ENCODE measurements at regions not wholly inside any gene's neighbourhood (a gene's known extent, or its start where the extent isn't known, plus 50 kb on each side); places are given as distances from the start of the nearest gene placed in this dataset.
A peak's percentile ranks its signal among the peaks of the same experiment; 100 is the strongest.

GRCh38 chr7:32204361-32205018, 134.3 kb upstream of the PDE1C start:
- TF ChIP-seq NFYA (IDR thresholded peaks at IDR 0.05; ENCODE audit: borderline replicate concordance, low read depth, low read length): no peak
- no peak for TF ChIP-seq RELA (IDR thresholded peaks at IDR 0.05; ENCODE audit: borderline replicate concordance, partially characterized antibody)
- TF ChIP-seq HSF1 (IDR thresholded peaks at IDR 0.05; ENCODE audit: low read depth, low read length): no peak
- no peak for TF ChIP-seq EZH2 (IDR thresholded peaks at IDR 0.05; ENCODE audit: borderline replicate concordance, control insufficient read depth, low read depth, low read length)
- no peak for TF ChIP-seq HDAC2 (IDR thresholded peaks at IDR 0.05)
- TF ChIP-seq YBX1 (IDR thresholded peaks at IDR 0.05): no peak
- TF ChIP-seq ESRRA (IDR thresholded peaks at IDR 0.05; ENCODE audit: low read length): no peak
- no peak for TF ChIP-seq POLR2A (IDR thresholded peaks at IDR 0.05; ENCODE audit: low read depth, low read length)
- TF ChIP-seq MXI1 (IDR thresholded peaks at IDR 0.05; ENCODE audit: low read depth, low read length): no peak
- TF ChIP-seq CTCF (IDR thresholded peaks at IDR 0.05 in 2 of 3, conservative IDR thresholded peaks at IDR 0.05 in 1 of 3; ENCODE audit: control insufficient read depth in 2 of 3, extremely low read depth in 1 of 3, insufficient read depth in 1 of 3, low read depth in 3 of 3, low read length in 3 of 3): peak; percentile 56 to 61 (median 56); a peak in 4 of 6 replicates
